ENCODE measurements at regions not wholly inside any gene's neighbourhood (a gene's known extent, or its start where the extent isn't known, plus 50 kb on each side); places are given as distances from the start of the nearest gene placed in this dataset.
"Not testable (repeated sequence)": the region's sequence is repeated elsewhere in the genome, so short reads cannot be mapped to it uniquely, and the experiment has no call there.

GRCh38 chr18:76627444-76627843 is 132.4 kb upstream of the ZNF516 start:
- no peak for DNase-seq

GRCh38 chr18:76626991-76627390 is 131.9 kb upstream of the ZNF516 start:
- DNase-seq: no peak

GRCh38 chr18:76622651-76623050 is 127.6 kb upstream of the ZNF516 start:
- no peak for DNase-seq

GRCh38 chr18:76621782-76622495 is 126.9 kb upstream of the ZNF516 start:
- DNase-seq: peak; percentile 33

- peak; percentile 39 for DNase-seq
Observed at GRCh38 chr18:76621226-76621625, 126.2 kb upstream of the ZNF516 start.

- DNase-seq: peak; percentile 59
Observed at GRCh38 chr18:76620321-76621170, 125.5 kb upstream of the ZNF516 start.

GRCh38 chr18:76619621-76620315 is 124.7 kb upstream of the ZNF516 start:
- DNase-seq: no peak

- DNase-seq: no peak
Observed at GRCh38 chr18:76619261-76619620, 124.2 kb upstream of the ZNF516 start.

- DNase-seq: no peak
Observed at GRCh38 chr18:76618721-76619120, 123.7 kb upstream of the ZNF516 start.

GRCh38 chr18:76616373-76616772 is 121.3 kb upstream of the ZNF516 start:
- no peak for DNase-seq

- DNase-seq: no peak
Observed at GRCh38 chr18:76615065-76615733, 120.2 kb upstream of the ZNF516 start.

GRCh38 chr18:76613755-76614120 is 118.7 kb upstream of the ZNF516 start:
- DNase-seq: no peak

GRCh38 chr18:76613053-76613754 is 118.2 kb upstream of the ZNF516 start:
- no peak for DNase-seq

- DNase-seq: not testable (repeated sequence)
Observed at GRCh38 chr18:76611750-76612045, 116.7 kb upstream of the ZNF516 start.

- DNase-seq: no peak
Observed at GRCh38 chr18:76610933-76611749, 116.1 kb upstream of the ZNF516 start.

GRCh38 chr18:76610012-76610411 is 115.0 kb upstream of the ZNF516 start:
- DNase-seq: no peak

- no peak for DNase-seq
Observed at GRCh38 chr18:76605341-76605929, 110.4 kb upstream of the ZNF516 start.

- no peak for DNase-seq
Observed at GRCh38 chr18:76604935-76605240, 109.8 kb upstream of the ZNF516 start.

- DNase-seq: no peak
Observed at GRCh38 chr18:76604108-76604934, 109.3 kb upstream of the ZNF516 start.

GRCh38 chr18:76602191-76602590 is 107.1 kb upstream of the ZNF516 start:
- DNase-seq: no peak

GRCh38 chr18:76600076-76600475 is 105.0 kb upstream of the ZNF516 start:
- not testable (repeated sequence) for DNase-seq
